ENCODE measurements at regions not wholly inside any gene's neighbourhood (a gene's known extent, or its start where the extent isn't known, plus 50 kb on each side); places are given as distances from the start of the nearest gene placed in this dataset.

DNA sequence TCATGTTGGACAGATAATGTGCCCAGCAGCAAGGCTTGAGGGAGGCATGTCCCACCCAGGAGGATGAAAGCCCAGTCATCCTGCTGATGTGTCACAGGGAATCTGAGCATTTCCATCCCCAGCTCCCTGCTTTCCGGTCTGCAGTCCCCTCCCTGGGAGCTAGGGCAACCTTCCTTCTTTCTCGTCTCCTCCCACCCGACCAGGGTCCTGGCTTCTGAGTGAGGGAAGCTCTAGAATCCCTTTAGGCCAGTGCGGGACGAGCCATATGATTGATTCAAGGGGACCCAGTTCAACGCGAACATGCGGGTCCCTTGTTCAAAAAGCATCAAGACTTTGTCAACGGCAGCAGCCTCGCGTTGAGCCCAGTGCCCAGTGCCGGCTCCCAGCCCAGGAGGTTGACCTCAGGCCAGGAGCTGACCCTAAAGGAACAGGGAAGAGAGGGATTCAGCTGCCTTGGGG lies 96.7 kb upstream of the TMPRSS2 start:
- Histone ChIP-seq H2AFZ (ENCODE audit: low read depth) (no peak overlapping the region), H3K4me3 (ENCODE audit: low read depth in 2 of 2, low read length in 1 of 2) (no peak overlapping the region), H3K4me1 (ENCODE audit: control insufficient read depth in 1 of 2, insufficient read depth in 2 of 2, low read depth in 1 of 2, low read length in 1 of 2) (no peaks in the 10 kb centered on the region), H3K27ac (ENCODE audit: low read depth in 2 of 2, low read length in 1 of 2) (no peak overlapping the region), H3K79me2 (ENCODE audit: insufficient read depth) (no peaks in the 10 kb centered on the region), H4K20me1 (ENCODE audit: insufficient read depth) (no peaks in the 10 kb centered on the region), H3K4me2 (no peak overlapping the region), H3K9ac (no peak overlapping the region), H3K36me3 (replicated peaks in 1 of 2; ENCODE audit: control insufficient read depth in 1 of 2, insufficient read depth in 2 of 2, low read length in 1 of 2) (no peaks in the 10 kb centered on the region), H3K27me3 (ENCODE audit: insufficient read depth) (no peaks in the 10 kb centered on the region), H3F3A (replicated peaks; ENCODE audit: insufficient read depth) (no peaks in the 10 kb centered on the region), H3K9me3 (no peaks in the 10 kb centered on the region), H3K9me2 (no peaks in the 10 kb centered on the region)
- ChIA-PET CTCF (interaction anchor here (0.9 to 1.8 kb wide), 2 partner anchors 19 to 174 kb away, joined by 3 to 6 read pairs; no protein-coding TSS in a partner anchor), POLR2A (no interaction called here)
- WGBS (ENCODE audit: low lambda C conversion rate), result 82% methylated on average over 12 of the region's 12 CpGs
- no peak for TF ChIP-seq GABPA (IDR thresholded peaks at IDR 0.05; ENCODE audit: low read depth)
- TF ChIP-seq TEAD4 (IDR thresholded peaks at IDR 0.05; ENCODE audit: borderline replicate concordance, insufficient read depth), result no peak
- TF ChIP-seq NRF1 (IDR thresholded peaks at IDR 0.05; ENCODE audit: low read depth, low read length), result no peak
- TF ChIP-seq ELF1 (IDR thresholded peaks at IDR 0.05), result no peak
- TF ChIP-seq EZH2phosphoT487 (IDR thresholded peaks at IDR 0.05; ENCODE audit: borderline replicate concordance, low read depth), result no peak
- no peak for TF ChIP-seq FOXM1 (IDR thresholded peaks at IDR 0.05; ENCODE audit: low read depth)
- TF ChIP-seq SMC3 (IDR thresholded peaks at IDR 0.05; ENCODE audit: low read depth, low read length), result no peak
- TF ChIP-seq, protein P1, sequence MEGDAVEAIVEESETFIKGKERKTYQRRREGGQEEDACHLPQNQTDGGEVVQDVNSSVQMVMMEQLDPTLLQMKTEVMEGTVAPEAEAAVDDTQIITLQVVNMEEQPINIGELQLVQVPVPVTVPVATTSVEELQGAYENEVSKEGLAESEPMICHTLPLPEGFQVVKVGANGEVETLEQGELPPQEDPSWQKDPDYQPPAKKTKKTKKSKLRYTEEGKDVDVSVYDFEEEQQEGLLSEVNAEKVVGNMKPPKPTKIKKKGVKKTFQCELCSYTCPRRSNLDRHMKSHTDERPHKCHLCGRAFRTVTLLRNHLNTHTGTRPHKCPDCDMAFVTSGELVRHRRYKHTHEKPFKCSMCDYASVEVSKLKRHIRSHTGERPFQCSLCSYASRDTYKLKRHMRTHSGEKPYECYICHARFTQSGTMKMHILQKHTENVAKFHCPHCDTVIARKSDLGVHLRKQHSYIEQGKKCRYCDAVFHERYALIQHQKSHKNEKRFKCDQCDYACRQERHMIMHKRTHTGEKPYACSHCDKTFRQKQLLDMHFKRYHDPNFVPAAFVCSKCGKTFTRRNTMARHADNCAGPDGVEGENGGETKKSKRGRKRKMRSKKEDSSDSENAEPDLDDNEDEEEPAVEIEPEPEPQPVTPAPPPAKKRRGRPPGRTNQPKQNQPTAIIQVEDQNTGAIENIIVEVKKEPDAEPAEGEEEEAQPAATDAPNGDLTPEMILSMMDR (IDR thresholded peaks at IDR 0.05), result no peak
- TF ChIP-seq FOXJ3 (CRISPR knock-in tag; IDR thresholded peaks at IDR 0.05), result no peak
- TF ChIP-seq, protein P2, sequence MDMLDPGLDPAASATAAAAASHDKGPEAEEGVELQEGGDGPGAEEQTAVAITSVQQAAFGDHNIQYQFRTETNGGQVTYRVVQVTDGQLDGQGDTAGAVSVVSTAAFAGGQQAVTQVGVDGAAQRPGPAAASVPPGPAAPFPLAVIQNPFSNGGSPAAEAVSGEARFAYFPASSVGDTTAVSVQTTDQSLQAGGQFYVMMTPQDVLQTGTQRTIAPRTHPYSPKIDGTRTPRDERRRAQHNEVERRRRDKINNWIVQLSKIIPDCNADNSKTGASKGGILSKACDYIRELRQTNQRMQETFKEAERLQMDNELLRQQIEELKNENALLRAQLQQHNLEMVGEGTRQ (IDR thresholded peaks at IDR 0.05; ENCODE audit: borderline replicate concordance, low read depth, low read length), result no peak
- TF ChIP-seq, protein P3, sequence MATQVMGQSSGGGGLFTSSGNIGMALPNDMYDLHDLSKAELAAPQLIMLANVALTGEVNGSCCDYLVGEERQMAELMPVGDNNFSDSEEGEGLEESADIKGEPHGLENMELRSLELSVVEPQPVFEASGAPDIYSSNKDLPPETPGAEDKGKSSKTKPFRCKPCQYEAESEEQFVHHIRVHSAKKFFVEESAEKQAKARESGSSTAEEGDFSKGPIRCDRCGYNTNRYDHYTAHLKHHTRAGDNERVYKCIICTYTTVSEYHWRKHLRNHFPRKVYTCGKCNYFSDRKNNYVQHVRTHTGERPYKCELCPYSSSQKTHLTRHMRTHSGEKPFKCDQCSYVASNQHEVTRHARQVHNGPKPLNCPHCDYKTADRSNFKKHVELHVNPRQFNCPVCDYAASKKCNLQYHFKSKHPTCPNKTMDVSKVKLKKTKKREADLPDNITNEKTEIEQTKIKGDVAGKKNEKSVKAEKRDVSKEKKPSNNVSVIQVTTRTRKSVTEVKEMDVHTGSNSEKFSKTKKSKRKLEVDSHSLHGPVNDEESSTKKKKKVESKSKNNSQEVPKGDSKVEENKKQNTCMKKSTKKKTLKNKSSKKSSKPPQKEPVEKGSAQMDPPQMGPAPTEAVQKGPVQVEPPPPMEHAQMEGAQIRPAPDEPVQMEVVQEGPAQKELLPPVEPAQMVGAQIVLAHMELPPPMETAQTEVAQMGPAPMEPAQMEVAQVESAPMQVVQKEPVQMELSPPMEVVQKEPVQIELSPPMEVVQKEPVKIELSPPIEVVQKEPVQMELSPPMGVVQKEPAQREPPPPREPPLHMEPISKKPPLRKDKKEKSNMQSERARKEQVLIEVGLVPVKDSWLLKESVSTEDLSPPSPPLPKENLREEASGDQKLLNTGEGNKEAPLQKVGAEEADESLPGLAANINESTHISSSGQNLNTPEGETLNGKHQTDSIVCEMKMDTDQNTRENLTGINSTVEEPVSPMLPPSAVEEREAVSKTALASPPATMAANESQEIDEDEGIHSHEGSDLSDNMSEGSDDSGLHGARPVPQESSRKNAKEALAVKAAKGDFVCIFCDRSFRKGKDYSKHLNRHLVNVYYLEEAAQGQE (IDR thresholded peaks at IDR 0.05; ENCODE audit: low read depth, low read length), result no peak
- TF ChIP-seq, protein P4, sequence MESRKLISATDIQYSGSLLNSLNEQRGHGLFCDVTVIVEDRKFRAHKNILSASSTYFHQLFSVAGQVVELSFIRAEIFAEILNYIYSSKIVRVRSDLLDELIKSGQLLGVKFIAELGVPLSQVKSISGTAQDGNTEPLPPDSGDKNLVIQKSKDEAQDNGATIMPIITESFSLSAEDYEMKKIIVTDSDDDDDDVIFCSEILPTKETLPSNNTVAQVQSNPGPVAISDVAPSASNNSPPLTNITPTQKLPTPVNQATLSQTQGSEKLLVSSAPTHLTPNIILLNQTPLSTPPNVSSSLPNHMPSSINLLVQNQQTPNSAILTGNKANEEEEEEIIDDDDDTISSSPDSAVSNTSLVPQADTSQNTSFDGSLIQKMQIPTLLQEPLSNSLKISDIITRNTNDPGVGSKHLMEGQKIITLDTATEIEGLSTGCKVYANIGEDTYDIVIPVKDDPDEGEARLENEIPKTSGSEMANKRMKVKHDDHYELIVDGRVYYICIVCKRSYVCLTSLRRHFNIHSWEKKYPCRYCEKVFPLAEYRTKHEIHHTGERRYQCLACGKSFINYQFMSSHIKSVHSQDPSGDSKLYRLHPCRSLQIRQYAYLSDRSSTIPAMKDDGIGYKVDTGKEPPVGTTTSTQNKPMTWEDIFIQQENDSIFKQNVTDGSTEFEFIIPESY (IDR thresholded peaks at IDR 0.05; ENCODE audit: borderline replicate concordance, low read depth), result no peak
- TF ChIP-seq RXRA (IDR thresholded peaks at IDR 0.05; ENCODE audit: borderline replicate concordance, low read depth), result no peak
- no peak for TF ChIP-seq GATA2 (CRISPR knock-in tag; IDR thresholded peaks at IDR 0.05)
- TF ChIP-seq SIN3A (IDR thresholded peaks at IDR 0.05; ENCODE audit: borderline replicate concordance, low read depth, low read length), result no peak
- no peak for TF ChIP-seq POLR2AphosphoS5 (IDR thresholded peaks at IDR 0.05; ENCODE audit: low read depth, low read length)
- no peak for TF ChIP-seq RCOR1 (IDR thresholded peaks at IDR 0.05; ENCODE audit: low read length)
- TF ChIP-seq MEF2A (IDR thresholded peaks at IDR 0.05; ENCODE audit: borderline replicate concordance, low read depth), result no peak
- TF ChIP-seq, protein P5, sequence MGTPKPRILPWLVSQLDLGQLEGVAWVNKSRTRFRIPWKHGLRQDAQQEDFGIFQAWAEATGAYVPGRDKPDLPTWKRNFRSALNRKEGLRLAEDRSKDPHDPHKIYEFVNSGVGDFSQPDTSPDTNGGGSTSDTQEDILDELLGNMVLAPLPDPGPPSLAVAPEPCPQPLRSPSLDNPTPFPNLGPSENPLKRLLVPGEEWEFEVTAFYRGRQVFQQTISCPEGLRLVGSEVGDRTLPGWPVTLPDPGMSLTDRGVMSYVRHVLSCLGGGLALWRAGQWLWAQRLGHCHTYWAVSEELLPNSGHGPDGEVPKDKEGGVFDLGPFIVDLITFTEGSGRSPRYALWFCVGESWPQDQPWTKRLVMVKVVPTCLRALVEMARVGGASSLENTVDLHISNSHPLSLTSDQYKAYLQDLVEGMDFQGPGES (IDR thresholded peaks at IDR 0.05; ENCODE audit: low read depth, low read length), result no peak
- TF ChIP-seq YY1 (IDR thresholded peaks at IDR 0.05; ENCODE audit: low read depth), result no peak
- no peak for DNase-seq

Data from SK-N-SH (cell line).